DND-41 (cell line): ENCODE measurements at regions not wholly inside any gene's neighbourhood (a gene's known extent, or its start where the extent isn't known, plus 50 kb on each side); places are given as distances from the start of the nearest gene placed in this dataset.
"Not testable (repeated sequence)": the region's sequence is repeated elsewhere in the genome, so short reads cannot be mapped to it uniquely, and the experiment has no call there.

ENCODE experiments used
- ATAC-seq: fragments of 200-7000 bp; cut with Tn5 transposase; 3 replicates; pipeline ENCODE4 v1.9.1; 2021; ENCODE audit warnings: low read depth; ENCODE audit not compliant: insufficient read depth
- DNase-seq: peaks from one replicate; pipeline ENCODE4 v3.0.0-alpha.2; 2020
- H2AFZ ChIP-seq: 2 replicates; pipeline ENCODE4 v1.6.0; 2012; ENCODE audit warnings: low read depth, low read length
- H3K27ac ChIP-seq: 2 replicates; pipeline ENCODE4 v1.5.1; 2012; ENCODE audit warnings: low read length, inconsistent platforms
- H3K27me3 ChIP-seq: fragments of 200-600 bp; sonication (generic); 2 replicates; pipeline ENCODE4 v1.6.0; 2012; ENCODE audit warnings: low read length, mild to moderate bottlenecking, inconsistent platforms; ENCODE audit not compliant: insufficient read depth, poor library complexity
- H3K36me3 ChIP-seq: 2 replicates; pipeline ENCODE4 v1.5.1; 2012; ENCODE audit warnings: low read length, inconsistent platforms; ENCODE audit not compliant: insufficient read depth
- H3K4me1 ChIP-seq: 2 replicates; pipeline ENCODE4 v1.5.1; 2012; ENCODE audit warnings: mild to moderate bottlenecking, low read length; ENCODE audit not compliant: insufficient read depth
- H3K4me2 ChIP-seq: 2 replicates; pipeline ENCODE4 v1.6.0; 2012; ENCODE audit warnings: mild to moderate bottlenecking, moderate library complexity, low read length, inconsistent platforms; ENCODE audit not compliant: insufficient read depth
- H3K4me3 ChIP-seq, 2 experiments: fragments of 200-600 bp in 1 of 2; shearing (Covaris generic) in 1 of 2; 2 replicates each; pipeline ENCODE4 v1.5.1; 2012 to 2016; ENCODE audit warnings: inconsistent platforms in 2 of 2, low read length in 2 of 2, mild to moderate bottlenecking in 2 of 2, low read depth in 1 of 2, moderate library complexity in 1 of 2
- H3K79me2 ChIP-seq: 2 replicates; pipeline ENCODE4 v1.6.0; 2012; ENCODE audit warnings: low read length, inconsistent platforms; ENCODE audit not compliant: insufficient read depth
- H3K9ac ChIP-seq: 2 replicates; pipeline ENCODE4 v1.6.0; 2012; ENCODE audit warnings: low read depth, mild to moderate bottlenecking, inconsistent platforms, low read length, moderate library complexity
- H3K9me3 ChIP-seq: 2 replicates; pipeline ENCODE4 v1.5.1; 2012; ENCODE audit warnings: low read length, moderate library complexity, mild to moderate bottlenecking, inconsistent platforms; ENCODE audit not compliant: insufficient read depth, severe bottlenecking
- H4K20me1 ChIP-seq: 2 replicates; pipeline ENCODE4 v1.6.0; 2012; ENCODE audit warnings: low read length; ENCODE audit not compliant: insufficient read depth
- EZH2 ChIP-seq: IDR thresholded peaks from 3 replicates; pipeline ENCODE4 v1.6.1; 2012; ENCODE audit warnings: borderline replicate concordance, low read depth, mild to moderate bottlenecking, moderate library complexity, low read length, inconsistent platforms; ENCODE audit not compliant: severe bottlenecking
- TF ChIP-seq, protein P1 (sequence below): IDR thresholded peaks from 2 replicates; pipeline ENCODE4 v1.5.1; 2012; ENCODE audit warnings: borderline replicate concordance, low read length, moderate library complexity, mild to moderate bottlenecking; ENCODE audit not compliant: poor library complexity, severe bottlenecking; ENCODE audit errors: extremely low read depth

DNA sequence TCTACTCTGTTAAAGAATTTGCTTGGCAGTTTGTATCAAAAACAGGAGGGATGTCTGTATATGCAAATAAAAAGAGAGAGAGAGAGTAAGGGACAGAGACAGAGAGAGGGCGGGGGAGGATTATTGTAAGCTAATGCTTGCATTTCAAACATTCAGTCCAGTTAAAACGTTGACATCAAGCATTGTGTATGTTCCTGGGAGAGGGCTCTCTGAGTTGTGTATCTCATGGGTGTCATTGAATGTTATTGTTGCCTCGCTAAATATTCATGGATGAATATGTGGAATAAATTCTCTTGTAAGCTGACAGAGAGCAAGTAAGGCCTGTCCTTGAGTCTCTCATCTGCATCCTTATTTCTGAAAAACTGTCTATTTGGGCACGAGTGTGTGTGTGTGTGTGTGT is 78.8 kb upstream of the VRK1 start:
- no peak for TF ChIP-seq EZH2
- TF ChIP-seq, protein P1, sequence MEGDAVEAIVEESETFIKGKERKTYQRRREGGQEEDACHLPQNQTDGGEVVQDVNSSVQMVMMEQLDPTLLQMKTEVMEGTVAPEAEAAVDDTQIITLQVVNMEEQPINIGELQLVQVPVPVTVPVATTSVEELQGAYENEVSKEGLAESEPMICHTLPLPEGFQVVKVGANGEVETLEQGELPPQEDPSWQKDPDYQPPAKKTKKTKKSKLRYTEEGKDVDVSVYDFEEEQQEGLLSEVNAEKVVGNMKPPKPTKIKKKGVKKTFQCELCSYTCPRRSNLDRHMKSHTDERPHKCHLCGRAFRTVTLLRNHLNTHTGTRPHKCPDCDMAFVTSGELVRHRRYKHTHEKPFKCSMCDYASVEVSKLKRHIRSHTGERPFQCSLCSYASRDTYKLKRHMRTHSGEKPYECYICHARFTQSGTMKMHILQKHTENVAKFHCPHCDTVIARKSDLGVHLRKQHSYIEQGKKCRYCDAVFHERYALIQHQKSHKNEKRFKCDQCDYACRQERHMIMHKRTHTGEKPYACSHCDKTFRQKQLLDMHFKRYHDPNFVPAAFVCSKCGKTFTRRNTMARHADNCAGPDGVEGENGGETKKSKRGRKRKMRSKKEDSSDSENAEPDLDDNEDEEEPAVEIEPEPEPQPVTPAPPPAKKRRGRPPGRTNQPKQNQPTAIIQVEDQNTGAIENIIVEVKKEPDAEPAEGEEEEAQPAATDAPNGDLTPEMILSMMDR, result no peak
- Histone ChIP-seq H4K20me1 (no peaks in the 10 kb centered on the region), H3K9me3 (no peaks in the 10 kb centered on the region), H3K27ac (no peak overlapping the region), H3K79me2 (no peaks in the 10 kb centered on the region), H3K9ac (no peak overlapping the region), H3K4me2 (no peak overlapping the region), H3K4me1 (no peaks in the 10 kb centered on the region), H3K27me3 (peaks cover 3% of the 10 kb centered on the region), H2AFZ (no peak overlapping the region), H3K4me3 (no peak overlapping the region), H3K36me3 (no peaks in the 10 kb centered on the region)
- no peak for DNase-seq
- ATAC-seq, result no peak

DNA sequence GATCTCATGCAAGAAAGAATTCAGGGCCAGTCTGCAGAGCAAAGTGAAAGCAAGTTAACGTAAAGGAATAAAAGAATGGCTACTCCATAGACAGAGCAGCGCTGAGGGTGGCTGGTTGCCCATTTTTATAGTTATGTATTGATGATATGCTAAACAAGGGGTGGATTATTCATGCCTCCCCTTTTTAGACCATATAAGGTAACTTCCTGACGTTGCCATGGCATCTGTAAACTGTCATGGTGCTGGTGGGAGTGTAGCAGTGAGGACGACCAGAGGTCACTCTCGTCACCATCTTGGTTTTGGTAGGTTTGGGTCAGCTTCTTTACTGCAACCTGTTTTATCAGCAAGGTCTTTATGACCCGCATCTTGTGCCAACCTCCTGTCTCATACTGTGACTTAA is 76.5 kb upstream of the VRK1 start:
- H3K9ac ChIP-seq, ATAC-seq, H3K27me3 ChIP-seq, H3K4me1 ChIP-seq, H3K27ac ChIP-seq, H3K9me3 ChIP-seq, H3K4me2 ChIP-seq, H3K4me3 ChIP-seq, H3K79me2 ChIP-seq, H3K36me3 ChIP-seq, DNase-seq, H2AFZ ChIP-seq, H4K20me1 ChIP-seq: not testable (repeated sequence)

DNA sequence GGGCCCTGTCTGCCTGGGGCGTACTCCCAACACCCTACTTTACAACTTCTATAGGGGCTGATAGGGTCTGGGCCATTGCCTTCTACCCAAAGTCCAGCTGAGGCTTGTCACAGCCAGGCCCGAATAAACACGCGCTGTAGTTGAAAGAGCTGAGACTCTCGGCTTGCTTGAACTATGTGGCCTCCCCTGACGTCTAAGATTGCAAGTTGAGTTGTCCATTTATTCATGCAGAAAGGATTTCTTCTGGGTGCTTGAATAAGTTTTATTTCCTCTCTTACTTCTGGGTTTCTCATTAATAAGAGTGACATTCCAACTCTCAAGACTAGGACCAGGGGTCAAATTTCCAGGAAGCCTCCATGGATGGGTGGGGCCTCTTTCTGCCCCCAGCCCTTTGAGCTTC is 74.4 kb upstream of the VRK1 start:
- no peak for TF ChIP-seq EZH2
- TF ChIP-seq, protein P1, result no peak
- Histone ChIP-seq H3K36me3 (no peaks in the 10 kb centered on the region), H3K4me1 (no peaks in the 10 kb centered on the region), H3K9me3 (no peaks in the 10 kb centered on the region), H3K9ac (no peak overlapping the region), H4K20me1 (no peaks in the 10 kb centered on the region), H3K27ac (no peak overlapping the region), H2AFZ (no peak overlapping the region), H3K79me2 (no peaks in the 10 kb centered on the region), H3K4me3 (no peak overlapping the region), H3K27me3 (no peaks in the 10 kb centered on the region), H3K4me2 (no peak overlapping the region)
- DNase-seq (no peak), ATAC-seq (no peak)

DNA sequence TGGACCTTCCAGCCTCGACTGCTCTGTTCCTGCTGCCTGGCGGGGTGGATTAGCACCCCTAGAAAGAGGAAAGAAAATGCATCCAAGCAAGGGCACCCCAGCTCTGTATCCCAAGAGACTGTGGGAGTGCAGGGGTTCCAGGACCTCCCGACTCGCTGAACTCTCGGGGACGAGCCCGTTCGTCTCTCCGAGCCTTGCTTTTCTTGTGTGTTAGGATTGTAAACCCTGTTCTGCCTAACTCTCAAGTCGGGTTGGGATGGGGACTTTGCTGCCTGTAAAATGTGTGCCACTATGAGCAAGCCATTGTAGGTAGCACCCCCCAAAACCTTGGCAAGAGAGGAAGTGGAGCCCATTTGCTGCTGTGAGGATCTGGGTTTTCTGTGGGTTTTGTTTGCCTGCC is 73.2 kb upstream of the VRK1 start:
- H3K4me3 ChIP-seq, result no peak overlapping the region
- H3K36me3 ChIP-seq, result no peaks in the 10 kb centered on the region
- no peak overlapping the region for H2AFZ ChIP-seq
- no peak overlapping the region for H3K4me2 ChIP-seq
- H3K4me1 ChIP-seq, result no peaks in the 10 kb centered on the region
- H4K20me1 ChIP-seq, result no peaks in the 10 kb centered on the region
- H3K27me3 ChIP-seq, result no peaks in the 10 kb centered on the region
- H3K9ac ChIP-seq, result no peak overlapping the region
- H3K9me3 ChIP-seq, result no peaks in the 10 kb centered on the region
- no peak overlapping the region for H3K27ac ChIP-seq
- H3K79me2 ChIP-seq, result no peaks in the 10 kb centered on the region
- no peak for DNase-seq
- no peak for TF ChIP-seq EZH2
- TF ChIP-seq, protein P1, result no peak
- no peak for ATAC-seq
